GM12878 (cell line): ENCODE measurements at regions not wholly inside any gene's neighbourhood (a gene's known extent, or its start where the extent isn't known, plus 50 kb on each side); places are given as distances from the start of the nearest gene placed in this dataset.
A peak's percentile ranks its signal among the peaks of the same experiment; 100 is the strongest.

Experiments used
- BCL3 ChIP-seq: IDR thresholded peaks from 2 replicates; pipeline ENCODE4 v1.6.1; 2011; ENCODE audit warnings: borderline replicate concordance, low read depth, mild to moderate bottlenecking, moderate library complexity, low read length; ENCODE audit not compliant: insufficient read depth, poor library complexity, severe bottlenecking
- BHLHE40 ChIP-seq, 2 experiments: fragments of 450-650 bp in 1 of 2; IDR thresholded peaks; 2 replicates each; pipeline ENCODE4 v1.6.1; 2011 to 2017; ENCODE audit warnings: low read depth in 2 of 2, borderline replicate concordance in 1 of 2, improper control_type of control experiment in 1 of 2, low read length in 1 of 2, mild to moderate bottlenecking in 1 of 2
- CUX1 ChIP-seq: IDR thresholded peaks from 2 replicates; pipeline ENCODE4 v1.6.1; 2012; ENCODE audit warnings: improper control_type of control experiment, low read depth, low read length; ENCODE audit not compliant: insufficient replicate concordance
- EED ChIP-seq: sonication (generic); IDR thresholded peaks from 2 replicates; pipeline ENCODE4 v1.6.1; 2016; ENCODE audit warnings: antibody characterized with exemption, low read depth
- ETV6 ChIP-seq, 2 experiments: fragments of 450-650 bp in 1 of 2; IDR thresholded peaks in 1 of 2; conservative IDR thresholded peaks in 1 of 2; 2 replicates each; pipeline ENCODE4 v1.6.1; 2014; ENCODE audit warnings: antibody characterized with exemption in 1 of 2, borderline replicate concordance in 1 of 2, low read depth in 1 of 2, mild to moderate bottlenecking in 1 of 2, moderate library complexity in 1 of 2
- FOXM1 ChIP-seq: IDR thresholded peaks from 2 replicates; pipeline ENCODE4 v1.6.1; 2012; ENCODE audit warnings: low read depth, mild to moderate bottlenecking, inconsistent platforms, low read length, moderate library complexity
- HCFC1 ChIP-seq: fragments of 150-350 bp; IDR thresholded peaks from 2 replicates; pipeline ENCODE4 v1.6.1; 2014; ENCODE audit warnings: low read length
- IKZF2 ChIP-seq, 2 experiments: fragments of 450-650 bp; IDR thresholded peaks; 2 replicates each; pipeline ENCODE4 v1.6.1; 2017; ENCODE audit warnings: mild to moderate bottlenecking in 2 of 2, moderate library complexity in 2 of 2
- JUND ChIP-seq: IDR thresholded peaks from 2 replicates; pipeline ENCODE4 v1.6.1; 2012; ENCODE audit warnings: low read depth, mild to moderate bottlenecking, low read length, improper control_type of control experiment, moderate library complexity
- MEF2A ChIP-seq: IDR thresholded peaks from 2 replicates; pipeline ENCODE4 v1.6.1; 2011; ENCODE audit warnings: low read depth, mild to moderate bottlenecking, low read length, moderate library complexity; ENCODE audit not compliant: insufficient read depth
- MEF2B ChIP-seq: fragments of 450-650 bp; IDR thresholded peaks from 2 replicates; pipeline ENCODE4 v1.6.1; 2018; ENCODE audit warnings: mild to moderate bottlenecking, moderate library complexity; ENCODE audit not compliant: partially characterized antibody, poor library complexity, severe bottlenecking
- MTA2 ChIP-seq: fragments of 450-650 bp; IDR thresholded peaks from 2 replicates; pipeline ENCODE4 v1.6.1; 2016; ENCODE audit warnings: low read depth, mild to moderate bottlenecking, moderate library complexity
- MTA3 ChIP-seq: IDR thresholded peaks from 2 replicates; pipeline ENCODE4 v1.6.1; 2012; ENCODE audit warnings: low read length, inconsistent platforms, borderline replicate concordance
- PBX3 ChIP-seq: IDR thresholded peaks from 2 replicates; pipeline ENCODE4 v1.6.1; 2011; ENCODE audit warnings: mild to moderate bottlenecking, low read depth, low read length, moderate library complexity; ENCODE audit not compliant: insufficient replicate concordance
- PRDM15 ChIP-seq: fragments of 450-650 bp; formaldehyde crosslinking; IDR thresholded peaks from 2 replicates; pipeline ENCODE4 v1.4.0; 2020; ENCODE audit warnings: mild to moderate bottlenecking, moderate library complexity
- TCF3 ChIP-seq: IDR thresholded peaks from 2 replicates; pipeline ENCODE4 v1.6.1; 2012; ENCODE audit warnings: low read depth, mild to moderate bottlenecking, low read length, borderline replicate concordance; ENCODE audit not compliant: insufficient read depth
- YY1 ChIP-seq: IDR thresholded peaks from 2 replicates; pipeline ENCODE4 v1.6.1; 2011; ENCODE audit warnings: low read depth, mild to moderate bottlenecking, low read length

- no peak for TF ChIP-seq MEF2B
- TF ChIP-seq MTA3, result 0 out of 2 replicates have a peak, but pooled peaks have one; percentile 47
- peak; percentile 27 to 40; a peak in 2 of 4 replicates for TF ChIP-seq IKZF2 (IDR thresholded peaks at IDR 0.05)
- 0 out of 2 replicates have a peak, but pooled peaks have one; percentile 7 for TF ChIP-seq MEF2A
- TF ChIP-seq PRDM15 (CRISPR knock-in tag), result no peak
- 0 out of 2 replicates have a peak, but pooled peaks have one; percentile 36 for TF ChIP-seq YY1
- TF ChIP-seq PBX3, result peak; percentile 58
- TF ChIP-seq FOXM1, result 0 out of 2 replicates have a peak, but pooled peaks have one; percentile 14
- TF ChIP-seq HCFC1, result no peak
- TF ChIP-seq BHLHE40 (IDR thresholded peaks at IDR 0.05; ENCODE audit: borderline replicate concordance in 1 of 2, low read depth in 2 of 2, low read length in 1 of 2), result peak; percentile 93 to 95
- TF ChIP-seq JUND, result 0 out of 2 replicates have a peak, but pooled peaks have one; percentile 30
- no peak for TF ChIP-seq TCF3
- TF ChIP-seq ETV6 (conservative IDR thresholded peaks at IDR 0.05 in 1 of 2, IDR thresholded peaks at IDR 0.05 in 1 of 2; ENCODE audit: borderline replicate concordance in 1 of 2, low read depth in 1 of 2), result peak in 1 of 2 experiments; percentile 71; a peak in 2 of 4 replicates
- peak; percentile 59; the same call in 1 of the 2 replicates for TF ChIP-seq MTA2
- no peak for TF ChIP-seq CUX1
- TF ChIP-seq EED, result peak; percentile 74
- no peak for TF ChIP-seq BCL3
Measured at GRCh38 chr6:134436281-134436815, 118.4 kb upstream of the SGK1 start (continued).
